B cell (primary cell): ENCODE measurements at regions not wholly inside any gene's neighbourhood (a gene's known extent, or its start where the extent isn't known, plus 50 kb on each side); places are given as distances from the start of the nearest gene placed in this dataset.
A peak's percentile ranks its signal among the peaks of the same experiment; 100 is the strongest.

Source experiments
- ATAC-seq: fragments of 200-7000 bp; cut with Tn5 transposase; one replicate; pipeline ENCODE4 v1.10.0; 2021; ENCODE audit warnings: low read depth, mild to moderate bottlenecking, moderate number of reproducible peaks, moderate library complexity
- CTCF ChIA-PET: fragments of 350-600 bp; sonication (Branson Sonifier 250); formaldehyde crosslinking; loops from one replicate; lab custom pipeline; 2021; ENCODE audit warnings: antibody characterized with exemption, inconsistent platforms; lab: Charles Lee
- POLR2A ChIA-PET: fragments of 350-600 bp; sonication (Branson Sonifier 250); formaldehyde crosslinking; loops from one replicate; lab custom pipeline; 2021; ENCODE audit warnings: antibody characterized with exemption; lab: Charles Lee
- DNase-seq: peaks from one replicate; pipeline ENCODE4 v3.0.0; 2013
- H2AFZ ChIP-seq: 2 replicates; pipeline ENCODE4 v1.6.1; 2012; ENCODE audit warnings: mild to moderate bottlenecking, low read depth, low read length; ENCODE audit not compliant: insufficient read depth, poor library complexity, severe bottlenecking
- H3K27ac ChIP-seq, 2 donors: 1 replicate in 1 of 2; 2 replicates in 1 of 2; pipeline ENCODE4 v1.5.1; 2012 to 2013; ENCODE audit warnings: low read length in 2 of 2, mild to moderate bottlenecking in 2 of 2, moderate library complexity in 1 of 2
- H3K27me3 ChIP-seq, 4 experiments: fragments of 200-600 bp in 1 of 4; sonication (generic) in 1 of 4; replicated peaks in 1 of 4; 1 replicate in 2 of 4; 2 replicates in 2 of 4; pipeline versions ENCODE4 v1.6.1 to v1.7.0; 2013 to 2016; ENCODE audit warnings: low read length in 3 of 4, mild to moderate bottlenecking in 2 of 4, mixed read lengths in 1 of 4, moderate library complexity in 1 of 4; ENCODE audit not compliant: insufficient read depth in 4 of 4, control insufficient read depth in 3 of 4; ENCODE audit errors: control extremely low read depth in 1 of 4
- H3K36me3 ChIP-seq, 2 experiments: replicated peaks in 1 of 2; 1 replicate in 1 of 2; 2 replicates in 1 of 2; pipeline versions ENCODE4 v1.6.1 to v1.7.1; 2013; ENCODE audit warnings: low read length in 1 of 2; ENCODE audit not compliant: insufficient read depth in 2 of 2, control insufficient read depth in 1 of 2; ENCODE audit errors: control extremely low read depth in 1 of 2, extremely low read depth in 1 of 2
- H3K4me1 ChIP-seq, 2 donors: fragments of 200-600 bp in 1 of 2; sonication (generic) in 1 of 2; 1 replicate in 1 of 2; 2 replicates in 1 of 2; pipeline versions ENCODE4 v1.5.1 to v1.6.1; 2013 to 2017; ENCODE audit warnings: low read length in 2 of 2; ENCODE audit not compliant: control insufficient read depth in 2 of 2, insufficient read depth in 2 of 2
- H3K4me2 ChIP-seq: replicated peaks from 2 replicates; pipeline ENCODE3; 2012; ENCODE audit warnings: mild to moderate bottlenecking, low read depth, low read length; ENCODE audit not compliant: poor library complexity, severe bottlenecking
- H3K4me3 ChIP-seq, 5 experiments: fragments of 200-600 bp in 1 of 5; sonication (generic) in 1 of 5; 1 replicate in 3 of 5; 2 replicates in 2 of 5; pipeline versions ENCODE4 v1.5.1 to v1.7.0; 2011 to 2016; ENCODE audit warnings: low read length in 4 of 5, mild to moderate bottlenecking in 4 of 5, low read depth in 2 of 5, control low read depth in 1 of 5, moderate library complexity in 1 of 5; ENCODE audit not compliant: insufficient read depth in 1 of 5; ENCODE audit errors: control extremely low read depth in 1 of 5, extremely low read depth in 1 of 5
- H3K79me2 ChIP-seq: fragments of 200-600 bp; sonication (generic); one replicate; pipeline ENCODE4 v1.6.0; 2016; ENCODE audit warnings: low read length; ENCODE audit not compliant: control insufficient read depth, insufficient read depth
- H3K9ac ChIP-seq: fragments of 200-600 bp; sonication (generic); 2 replicates; pipeline ENCODE4 v1.6.1; 2017; ENCODE audit warnings: mild to moderate bottlenecking, low read length, moderate library complexity
- H3K9me3 ChIP-seq, 3 donors: one replicate each; pipeline versions ENCODE4 v1.6.1 to v1.7.1; 2013; ENCODE audit warnings: low read length in 2 of 3; ENCODE audit not compliant: control insufficient read depth in 2 of 3, insufficient read depth in 1 of 3; ENCODE audit errors: control extremely low read depth in 1 of 3
- H4K20me1 ChIP-seq: 2 replicates; pipeline ENCODE4 v1.6.0; 2012; ENCODE audit warnings: mild to moderate bottlenecking, low read length; ENCODE audit not compliant: insufficient read depth, control insufficient read depth, poor library complexity, severe bottlenecking
- H3K27ac Mint-ChIP-seq: one replicate; pipeline ENCODE4 v1.8.0; 2021; ENCODE audit warnings: mixed read lengths
- H3K27me3 Mint-ChIP-seq: one replicate; pipeline ENCODE4 v1.8.0; 2021; ENCODE audit warnings: mixed read lengths
- H3K4me1 Mint-ChIP-seq: one replicate; pipeline ENCODE4 v1.8.0; 2021; ENCODE audit warnings: mixed read lengths
- H3K4me3 Mint-ChIP-seq: one replicate; pipeline ENCODE4 v1.8.0; 2021; ENCODE audit warnings: mixed read lengths
- H3K9me3 Mint-ChIP-seq: one replicate; pipeline ENCODE4 v1.8.0; 2022; ENCODE audit warnings: mixed read lengths; ENCODE audit not compliant: insufficient read depth
- CTCF ChIP-seq: fragments of 200-600 bp; IDR thresholded peaks from one replicate; pipeline ENCODE4 v1.8.0; 2022; ENCODE audit warnings: antibody characterized with exemption, mild to moderate bottlenecking
- EZH2 ChIP-seq: IDR thresholded peaks from 2 replicates; pipeline ENCODE4 v1.6.1; 2012; ENCODE audit warnings: borderline replicate concordance, low read depth, mild to moderate bottlenecking, moderate library complexity, low read length; ENCODE audit not compliant: insufficient read depth, poor library complexity, severe bottlenecking
- whole genome bisulfite sequencing: methylation state at CpG from one replicate; pipeline ENCODE4 v1.1.5; 2013; ENCODE audit warnings: missing lambda C conversion rate; ENCODE audit not compliant: insufficient coverage; 5-methylcytosine and 5-hydroxymethylcytosine counted together
- intact Hi-C: fragments of 100-400 bp; cut with micrococcal nuclease; formaldehyde crosslinking; loops from one replicate; pipeline ENCODE4 v1.10.0; 2022

DNA sequence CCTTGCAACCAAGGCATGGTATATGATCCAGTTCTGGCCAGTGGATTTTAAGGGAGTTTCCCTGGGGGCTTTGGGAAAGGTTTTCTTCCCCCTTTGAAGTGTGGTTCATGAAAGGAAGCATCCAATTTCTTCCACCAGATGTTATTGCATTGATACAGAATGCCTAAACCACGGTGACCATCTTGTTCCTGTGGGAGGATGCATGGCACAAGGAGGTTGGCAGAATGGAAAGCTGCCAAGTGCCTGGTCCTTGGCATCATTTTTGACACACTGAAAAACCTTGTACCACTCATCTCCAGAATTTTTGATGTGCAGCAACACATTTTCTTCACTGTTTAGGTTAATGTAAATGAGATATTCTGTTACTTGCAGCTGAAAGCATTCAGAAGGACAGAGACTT, 55.2 kb upstream of the CXCR4 start:
- peaks cover 34% of the 10 kb centered on the region for H3K4me1 Mint-ChIP-seq
- DNase-seq (no peak), ATAC-seq (no peak)
- ChIA-PET CTCF (interaction anchor here (0.6 to 1.0 kb wide), 2 partner anchors 43 to 233 kb away, joined by 3 to 4 read pairs; no protein-coding TSS in a partner anchor), POLR2A (no interaction called here)
- no peak overlapping the region for H3K27ac ChIP-seq
- TF ChIP-seq EZH2 (no peak), CTCF (no peak)
- no peak overlapping the region for H3K4me2 ChIP-seq
- no peak overlapping the region for H3K4me3 ChIP-seq
- H3K9me3 Mint-ChIP-seq = no peaks in the 10 kb centered on the region
- H3K9me3 ChIP-seq = no peaks in the 10 kb centered on the region
- peaks cover 3% of the 10 kb centered on the region for H3K79me2 ChIP-seq
- intact Hi-C loops = loop anchor here (5.0 kb wide), 1 partner anchor 36 kb away; no protein-coding TSS in a partner anchor
- no peak overlapping the region for H2AFZ ChIP-seq
- peaks cover 10 to 12% of the 10 kb centered on the region in 2 donors for H3K4me1 ChIP-seq
- no peaks in the 10 kb centered on the region for H3K27me3 Mint-ChIP-seq
- H3K36me3 ChIP-seq = no peaks in the 10 kb centered on the region
- H3K27ac Mint-ChIP-seq = no peak overlapping the region
- no peak overlapping the region for H3K9ac ChIP-seq
- H3K4me3 Mint-ChIP-seq = no peak overlapping the region
- WGBS = no CpG with 5 or more reads among the region's 1 CpG
- H4K20me1 ChIP-seq = no peaks in the 10 kb centered on the region
- H3K27me3 ChIP-seq = no peaks in the 10 kb centered on the region

DNA sequence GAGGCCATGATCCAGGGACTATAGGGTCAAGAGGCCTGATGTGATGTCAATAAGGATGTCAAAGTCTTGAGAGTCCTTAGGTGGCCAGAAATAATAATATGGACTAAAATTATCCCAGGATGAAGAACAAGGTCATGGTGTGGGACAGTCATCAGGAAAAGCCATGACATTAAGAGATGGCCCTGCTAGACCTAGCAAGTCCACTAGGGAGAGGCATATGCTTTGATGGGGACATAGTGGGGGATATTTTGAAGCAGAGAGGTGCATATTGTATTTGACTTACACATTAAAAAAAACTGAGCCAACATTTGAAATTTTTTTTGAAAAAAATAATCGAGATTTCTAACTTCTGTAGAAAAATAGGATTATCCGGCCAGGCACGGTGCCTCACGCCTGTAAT, 53.3 kb upstream of the CXCR4 start:
- H3K27me3 ChIP-seq = no peaks in the 10 kb centered on the region
- intact Hi-C loops = loop anchor here (5.0 kb wide), 1 partner anchor 34 kb away; no protein-coding TSS in a partner anchor

More for the DNA sequence above, 53.3 kb upstream of the CXCR4 start:
- no peak overlapping the region for H3K4me2 ChIP-seq
- Mint-ChIP-seq H3K9me3 (no peaks in the 10 kb centered on the region), H3K4me1 (peaks cover 40% of the 10 kb centered on the region), H3K27me3 (no peaks in the 10 kb centered on the region), H3K4me3 (no peak overlapping the region), H3K27ac (peak overlapping the region; percentile 38)
- H3K4me1 ChIP-seq = peaks cover 10 to 12% of the 10 kb centered on the region in 2 donors
- H3K9ac ChIP-seq = no peak overlapping the region
- DNase-seq (no peak), ATAC-seq (peak; percentile 39)
- H3K79me2 ChIP-seq = peaks cover 6% of the 10 kb centered on the region
- CTCF ChIA-PET = no interaction called here
- H4K20me1 ChIP-seq = no peaks in the 10 kb centered on the region
- TF ChIP-seq EZH2 (no peak), CTCF (no peak)
- H3K36me3 ChIP-seq = no peaks in the 10 kb centered on the region
- WGBS = 97% methylated on average over 4 of the region's 4 CpGs
- no peak overlapping the region for H3K27ac ChIP-seq
- POLR2A ChIA-PET = no interaction called here
- no peak overlapping the region for H2AFZ ChIP-seq
- no peaks in the 10 kb centered on the region for H3K9me3 ChIP-seq
- no peak overlapping the region for H3K4me3 ChIP-seq
